Activated CD4-positive, alpha-beta T cell treated with anti-CD3 and anti-CD28 coated beads, Interleukin-2, amount 50 U/mL, for 4 hours (primary cell): ENCODE measurements at regions not wholly inside any gene's neighbourhood (a gene's known extent, or its start where the extent isn't known, plus 50 kb on each side); places are given as distances from the start of the nearest gene placed in this dataset.
"Not testable (repeated sequence)": the region's sequence is repeated elsewhere in the genome, so short reads cannot be mapped to it uniquely, and the experiment has no call there.

Experiments used
- DNase-seq, 2 experiments: peaks; one replicate each; pipeline ENCODE4 v3.0.0-alpha.2; 2020

GRCh38 chr9:36521148-36521547 is 51.5 kb upstream of the MELK start:
- DNase-seq, result no peak

GRCh38 chr9:36517131-36517530 is 55.6 kb upstream of the MELK start:
- DNase-seq, result no peak

GRCh38 chr9:36504156-36504555 is 68.5 kb upstream of the MELK start:
- DNase-seq, result peak in 1 of 2 experiments; percentile 6

- no peak for DNase-seq
These were observed 69.3 kb upstream of the MELK start for GRCh38 chr9:36503172-36504088.

- no peak for DNase-seq
These were observed 71.0 kb upstream of the MELK start for GRCh38 chr9:36501727-36502126.

- DNase-seq, result not testable (repeated sequence)
These were observed 71.8 kb upstream of the MELK start for GRCh38 chr9:36500931-36501330.

GRCh38 chr9:36499174-36499890 is 73.4 kb upstream of the MELK start:
- DNase-seq, result no peak

- peak; percentile 22 to 25 for DNase-seq
These were observed 79.1 kb upstream of the MELK start for GRCh38 chr9:36493564-36493963.

- no peak for DNase-seq
These were observed 79.8 kb upstream of the MELK start for GRCh38 chr9:36492865-36493264.

GRCh38 chr9:36489453-36489852 is 83.2 kb upstream of the MELK start:
- no peak for DNase-seq

GRCh38 chr9:36488389-36488756 is 84.3 kb upstream of the MELK start:
- peak in 1 of 2 experiments; percentile 21 for DNase-seq

GRCh38 chr9:36487482-36488388 is 85.0 kb upstream of the MELK start:
- DNase-seq, result peak; percentile 83 to 87

- DNase-seq, result peak; percentile 26 to 32
These were observed 85.7 kb upstream of the MELK start for GRCh38 chr9:36486933-36487481.

GRCh38 chr9:36486329-36486932 is 86.3 kb upstream of the MELK start:
- DNase-seq, result peak in 1 of 2 experiments; percentile 3

- DNase-seq, result no peak
These were observed 85.7 kb upstream of the RNF38 start for GRCh38 chr9:36485647-36486328.

- no peak for DNase-seq
These were observed 84.1 kb upstream of the RNF38 start for GRCh38 chr9:36484124-36484523.

GRCh38 chr9:36479101-36479500 is 79.0 kb upstream of the RNF38 start:
- DNase-seq, result no peak

- DNase-seq, result no peak
These were observed 71.3 kb upstream of the RNF38 start for GRCh38 chr9:36471359-36471758.

GRCh38 chr9:36470643-36471290 is 70.7 kb upstream of the RNF38 start:
- peak; percentile 51 to 55 for DNase-seq

GRCh38 chr9:36463467-36463866 is 63.4 kb upstream of the RNF38 start:
- DNase-seq, result no peak

GRCh38 chr9:36462245-36462644 is 62.2 kb upstream of the RNF38 start:
- no peak for DNase-seq
